MM.1S (cell line): ENCODE measurements at regions not wholly inside any gene's neighbourhood (a gene's known extent, or its start where the extent isn't known, plus 50 kb on each side); places are given as distances from the start of the nearest gene placed in this dataset.
"Not testable (repeated sequence)": the region's sequence is repeated elsewhere in the genome, so short reads cannot be mapped to it uniquely, and the experiment has no call there.

ENCODE experiments used
- EZH2 ChIP-seq: fragments of 300-600 bp; sonication (generic); optimal IDR thresholded peaks from 2 replicates; pipeline ENCODE3; 2017; ENCODE audit warnings: low read depth, mild to moderate bottlenecking, antibody characterized with exemption, low read length, mixed read lengths
- EZH2phosphoT487 ChIP-seq: fragments of 300-600 bp; sonication (generic); IDR thresholded peaks from 2 replicates; pipeline ENCODE4 v1.6.1; 2018; ENCODE audit warnings: antibody characterized with exemption, low read length
- TF ChIP-seq, protein P1 (sequence below): fragments of 300-600 bp; sonication (generic); IDR thresholded peaks from 2 replicates; pipeline ENCODE4 v1.5.1; 2016; ENCODE audit warnings: antibody characterized with exemption, low read length, mixed read lengths

DNA sequence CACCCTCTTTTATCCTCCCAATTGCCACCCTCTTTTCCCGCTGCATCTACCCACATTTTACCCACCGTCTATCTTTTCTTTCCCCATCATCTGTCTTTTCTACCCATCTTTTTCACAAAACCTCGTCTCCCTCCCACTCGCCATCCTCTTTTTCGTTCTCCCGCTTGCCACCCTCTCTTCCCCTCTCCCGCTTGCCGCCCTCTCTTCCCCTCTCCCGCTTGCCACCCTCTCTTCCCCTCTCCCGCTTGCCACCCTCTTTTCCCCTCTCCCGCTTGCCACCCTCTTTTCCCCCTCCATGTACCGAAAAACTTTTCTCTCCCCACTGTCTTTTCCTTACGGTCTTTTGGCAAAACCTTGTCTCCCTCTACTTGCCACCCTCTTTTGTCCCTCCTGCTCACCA lies 97.7 kb upstream of the POTEC start:
- TF ChIP-seq EZH2phosphoT487, EZH2: not testable (repeated sequence)
- TF ChIP-seq, protein P1, sequence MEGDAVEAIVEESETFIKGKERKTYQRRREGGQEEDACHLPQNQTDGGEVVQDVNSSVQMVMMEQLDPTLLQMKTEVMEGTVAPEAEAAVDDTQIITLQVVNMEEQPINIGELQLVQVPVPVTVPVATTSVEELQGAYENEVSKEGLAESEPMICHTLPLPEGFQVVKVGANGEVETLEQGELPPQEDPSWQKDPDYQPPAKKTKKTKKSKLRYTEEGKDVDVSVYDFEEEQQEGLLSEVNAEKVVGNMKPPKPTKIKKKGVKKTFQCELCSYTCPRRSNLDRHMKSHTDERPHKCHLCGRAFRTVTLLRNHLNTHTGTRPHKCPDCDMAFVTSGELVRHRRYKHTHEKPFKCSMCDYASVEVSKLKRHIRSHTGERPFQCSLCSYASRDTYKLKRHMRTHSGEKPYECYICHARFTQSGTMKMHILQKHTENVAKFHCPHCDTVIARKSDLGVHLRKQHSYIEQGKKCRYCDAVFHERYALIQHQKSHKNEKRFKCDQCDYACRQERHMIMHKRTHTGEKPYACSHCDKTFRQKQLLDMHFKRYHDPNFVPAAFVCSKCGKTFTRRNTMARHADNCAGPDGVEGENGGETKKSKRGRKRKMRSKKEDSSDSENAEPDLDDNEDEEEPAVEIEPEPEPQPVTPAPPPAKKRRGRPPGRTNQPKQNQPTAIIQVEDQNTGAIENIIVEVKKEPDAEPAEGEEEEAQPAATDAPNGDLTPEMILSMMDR: not testable (repeated sequence)
